Neural progenitor cell (in vitro differentiated cells): ENCODE measurements at regions not wholly inside any gene's neighbourhood (a gene's known extent, or its start where the extent isn't known, plus 50 kb on each side); places are given as distances from the start of the nearest gene placed in this dataset.

ENCODE experiments used
- DNase-seq: peaks from one replicate; pipeline ENCODE4 v3.0.0-alpha.2; 2016; ENCODE audit warnings: low spot score
- H2AFZ ChIP-seq: fragments of 200-600 bp; sonication (generic); replicated peaks from 2 replicates; pipeline ENCODE4 v1.6.1; 2016; ENCODE audit warnings: antibody characterized with exemption
- H3F3A ChIP-seq: fragments of 200-600 bp; sonication (generic); 2 replicates; pipeline ENCODE4 v1.6.1; 2016; ENCODE audit warnings: antibody characterized with exemption, low read depth
- H3K27ac ChIP-seq: fragments of 200-600 bp; sonication (generic); 2 replicates; pipeline ENCODE4 v1.5.1; 2016; ENCODE audit warnings: mild to moderate bottlenecking
- H3K27me3 ChIP-seq: fragments of 200-600 bp; sonication (generic); 2 replicates; pipeline ENCODE4 v1.6.1; 2016; ENCODE audit warnings: mild to moderate bottlenecking, moderate library complexity
- H3K36me3 ChIP-seq: fragments of 200-600 bp; sonication (generic); 2 replicates; pipeline ENCODE4 v1.5.1; 2016
- H3K4me1 ChIP-seq: fragments of 200-600 bp; sonication (generic); 2 replicates; pipeline ENCODE4 v1.6.1; 2016; ENCODE audit warnings: mixed run types
- H3K4me2 ChIP-seq: fragments of 200-600 bp; sonication (generic); 2 replicates; pipeline ENCODE4 v1.6.1; 2016
- H3K4me3 ChIP-seq: fragments of 200-600 bp; sonication (generic); 2 replicates; pipeline ENCODE4 v1.5.1; 2016
- H3K79me2 ChIP-seq: fragments of 200-600 bp; sonication (generic); 2 replicates; pipeline ENCODE4 v1.6.1; 2016; ENCODE audit warnings: low read depth
- H3K9ac ChIP-seq: fragments of 200-600 bp; sonication (generic); 2 replicates; pipeline ENCODE4 v1.6.1; 2016
- H3K9me3 ChIP-seq: fragments of 200-600 bp; sonication (generic); 2 replicates; pipeline ENCODE4 v1.5.1; 2016; ENCODE audit warnings: low read depth
- H4K20me1 ChIP-seq: fragments of 200-600 bp; sonication (generic); 2 replicates; pipeline ENCODE4 v1.6.1; 2016; ENCODE audit warnings: low read depth
- H3K27ac Mint-ChIP-seq: 3 replicates; pipeline ENCODE4 v1.8.0; 2021; ENCODE audit warnings: mixed read lengths
- H3K27me3 Mint-ChIP-seq: 2 replicates; pipeline ENCODE4 v1.8.0; 2022; ENCODE audit warnings: low read depth, mild to moderate bottlenecking, inconsistent platforms, moderate library complexity, mixed read lengths; ENCODE audit not compliant: insufficient read depth
- H3K36me3 Mint-ChIP-seq: 3 replicates; pipeline ENCODE4 v1.8.0; 2021; ENCODE audit warnings: mixed read lengths
- H3K4me1 Mint-ChIP-seq: 3 replicates; pipeline ENCODE4 v1.8.0; 2021; ENCODE audit warnings: mixed read lengths
- H3K4me3 Mint-ChIP-seq: 3 replicates; pipeline ENCODE4 v1.8.0; 2021; ENCODE audit warnings: mild to moderate bottlenecking, moderate library complexity, mixed read lengths
- H3K9me3 Mint-ChIP-seq: 3 replicates; pipeline ENCODE4 v1.8.0; 2020; ENCODE audit warnings: mixed read lengths
- CTCF ChIP-seq: fragments of 200-600 bp; sonication (generic); IDR thresholded peaks from 2 replicates; pipeline ENCODE4 v1.5.1; 2017; ENCODE audit warnings: antibody characterized with exemption, mild to moderate bottlenecking
- EZH2 ChIP-seq: fragments of 200-600 bp; sonication (generic); IDR thresholded peaks from 2 replicates; pipeline ENCODE4 v1.6.1; 2017; ENCODE audit warnings: antibody characterized with exemption, mild to moderate bottlenecking, moderate library complexity
- EZH2phosphoT487 ChIP-seq: fragments of 200-600 bp; sonication (generic); IDR thresholded peaks from 2 replicates; pipeline ENCODE4 v1.6.1; 2017; ENCODE audit warnings: antibody characterized with exemption

- no peak overlapping the region for H3K9ac ChIP-seq
- Mint-ChIP-seq H3K27ac (no peak overlapping the region), H3K9me3 (no peaks in the 10 kb centered on the region), H3K36me3 (no peaks in the 10 kb centered on the region), H3K27me3 (no peaks in the 10 kb centered on the region), H3K4me3 (no peak overlapping the region), H3K4me1 (peaks cover 9% of the 10 kb centered on the region)
- no peak overlapping the region for H2AFZ ChIP-seq
- no peak for DNase-seq
- no peaks in the 10 kb centered on the region for H3K9me3 ChIP-seq
- no peak overlapping the region for H3K4me3 ChIP-seq
- TF ChIP-seq EZH2phosphoT487: no peak
- TF ChIP-seq CTCF: no peak
- no peak for TF ChIP-seq EZH2
- no peak overlapping the region for H3K4me2 ChIP-seq
- no peaks in the 10 kb centered on the region for H3K79me2 ChIP-seq
- H3F3A ChIP-seq: no peaks in the 10 kb centered on the region
- no peaks in the 10 kb centered on the region for H3K27me3 ChIP-seq
- H3K4me1 ChIP-seq: peaks cover 8% of the 10 kb centered on the region
- no peaks in the 10 kb centered on the region for H4K20me1 ChIP-seq
- no peaks in the 10 kb centered on the region for H3K36me3 ChIP-seq
- no peak overlapping the region for H3K27ac ChIP-seq
These were observed 143.1 kb upstream of the CAV2 start for GRCh38 chr7:116356333-116356965.

GRCh38 chr7:116356979-116357378 lies 142.6 kb upstream of the CAV2 start:
- no peaks in the 10 kb centered on the region for H3K9me3 ChIP-seq
- H3K4me1 Mint-ChIP-seq: peaks cover 9% of the 10 kb centered on the region
- no peak overlapping the region for H3K4me2 ChIP-seq
- H3K9me3 Mint-ChIP-seq: no peaks in the 10 kb centered on the region
- no peaks in the 10 kb centered on the region for H3K36me3 ChIP-seq
- H4K20me1 ChIP-seq: no peaks in the 10 kb centered on the region
- no peak for TF ChIP-seq EZH2
- no peak for TF ChIP-seq EZH2phosphoT487
- no peak for TF ChIP-seq CTCF
- H3K27me3 Mint-ChIP-seq: no peaks in the 10 kb centered on the region
- H3K27ac ChIP-seq: no peak overlapping the region
- H2AFZ ChIP-seq: no peak overlapping the region
- H3K27ac Mint-ChIP-seq: no peak overlapping the region
- no peaks in the 10 kb centered on the region for H3K79me2 ChIP-seq
- no peak overlapping the region for H3K4me3 ChIP-seq
- peaks cover 8% of the 10 kb centered on the region for H3K4me1 ChIP-seq
- H3K4me3 Mint-ChIP-seq: no peak overlapping the region
- H3K36me3 Mint-ChIP-seq: no peaks in the 10 kb centered on the region
- H3K9ac ChIP-seq: no peak overlapping the region
- H3F3A ChIP-seq: no peaks in the 10 kb centered on the region
- DNase-seq: no peak
- H3K27me3 ChIP-seq: no peaks in the 10 kb centered on the region

- no peaks in the 10 kb centered on the region for H3F3A ChIP-seq
- no peaks in the 10 kb centered on the region for H4K20me1 ChIP-seq
- Mint-ChIP-seq H3K4me1 (peaks cover 9% of the 10 kb centered on the region), H3K9me3 (no peaks in the 10 kb centered on the region), H3K36me3 (no peaks in the 10 kb centered on the region), H3K27me3 (no peaks in the 10 kb centered on the region), H3K27ac (no peak overlapping the region), H3K4me3 (no peak overlapping the region)
- TF ChIP-seq EZH2phosphoT487 (no peak), CTCF (no peak), EZH2 (no peak)
- H3K4me3 ChIP-seq: no peak overlapping the region
- H2AFZ ChIP-seq: no peak overlapping the region
- H3K4me1 ChIP-seq: peaks cover 8% of the 10 kb centered on the region
- no peak overlapping the region for H3K9ac ChIP-seq
- no peaks in the 10 kb centered on the region for H3K79me2 ChIP-seq
- no peak overlapping the region for H3K27ac ChIP-seq
- no peaks in the 10 kb centered on the region for H3K9me3 ChIP-seq
- H3K36me3 ChIP-seq: no peaks in the 10 kb centered on the region
- H3K4me2 ChIP-seq: no peak overlapping the region
- no peak for DNase-seq
- H3K27me3 ChIP-seq: no peaks in the 10 kb centered on the region
These were observed 141.5 kb upstream of the CAV2 start for GRCh38 chr7:116357781-116358670.
